NCI-H2029 treated with DMSO at 0.1 percent for 48 hours (cell line): ENCODE measurements at regions not wholly inside any gene's neighbourhood (a gene's known extent, or its start where the extent isn't known, plus 50 kb on each side); places are given as distances from the start of the nearest gene placed in this dataset.

Experiments
- DNase-seq: peaks from one replicate; lab custom pipeline; 2025; lab: John Stamatoyannopoulos, UW

GRCh38 chr9:78563269-78563668 is 266.3 kb downstream of the PSAT1 start:
- no peak for DNase-seq

GRCh38 chr9:78565481-78565880 is 268.6 kb downstream of the PSAT1 start:
- DNase-seq: no peak

GRCh38 chr9:78566521-78566920 is 269.6 kb downstream of the PSAT1 start:
- no peak for DNase-seq

- DNase-seq: no peak
These were observed 270.2 kb downstream of the PSAT1 start for GRCh38 chr9:78566948-78567675.

DNA sequence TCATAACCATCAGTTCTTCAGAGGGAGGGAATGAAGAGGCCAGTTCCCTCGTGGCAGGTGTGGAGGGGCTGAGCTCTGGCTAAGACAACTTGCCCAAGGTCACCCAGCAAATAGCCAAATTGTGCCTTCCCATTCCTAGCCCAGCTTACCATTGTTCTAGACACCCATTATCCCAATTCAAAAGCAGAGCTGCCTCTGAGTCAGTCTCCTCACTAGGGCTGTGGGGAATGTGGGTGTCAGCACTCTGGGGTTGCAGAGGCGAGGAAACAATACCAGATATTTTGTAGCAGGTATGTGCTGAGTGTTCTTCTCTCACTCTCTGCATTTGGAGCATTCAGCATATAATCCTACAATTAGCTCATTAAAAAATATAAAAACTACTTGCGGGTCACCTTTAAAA is 270.8 kb downstream of the PSAT1 start:
- DNase-seq: no peak

DNA sequence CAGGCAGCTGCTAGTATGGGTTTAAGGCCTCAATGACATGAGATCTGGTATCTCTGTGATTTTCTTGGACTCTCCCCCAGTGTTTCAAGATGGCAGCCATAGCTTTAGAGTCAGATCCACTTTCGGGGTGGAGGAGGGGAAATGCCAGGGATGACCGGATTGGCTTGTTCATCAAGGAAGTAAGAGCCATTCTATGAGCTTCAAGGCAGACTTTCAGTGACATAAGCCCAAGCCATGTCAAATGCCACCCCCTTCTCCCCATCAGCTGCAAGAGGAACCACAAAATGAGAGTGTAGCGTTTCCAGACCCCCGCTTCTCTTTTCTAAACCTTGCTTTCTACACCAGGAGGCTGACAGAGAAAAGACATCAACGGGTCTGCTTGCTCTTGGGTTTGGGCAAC is 271.8 kb downstream of the PSAT1 start:
- DNase-seq: no peak

DNA sequence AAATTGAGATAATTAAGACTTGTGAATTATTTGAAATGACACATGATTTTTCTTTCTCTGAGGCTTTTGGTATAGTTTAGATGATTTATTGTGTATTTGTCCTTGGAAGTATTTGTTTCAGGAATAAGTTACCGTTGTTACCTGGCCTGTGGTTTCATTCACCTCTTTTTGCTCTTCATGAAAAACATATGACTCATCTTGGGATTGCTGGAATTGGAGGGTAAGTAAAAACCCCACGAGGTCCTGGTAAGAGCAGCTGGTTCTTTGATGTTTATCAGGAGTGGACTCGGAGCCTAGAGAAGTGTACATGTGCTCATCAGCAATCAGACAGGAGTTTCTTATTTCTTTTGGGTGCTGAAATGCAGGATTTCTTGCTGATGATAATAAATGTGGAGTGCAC is 275.3 kb downstream of the PSAT1 start:
- DNase-seq: no peak

DNA sequence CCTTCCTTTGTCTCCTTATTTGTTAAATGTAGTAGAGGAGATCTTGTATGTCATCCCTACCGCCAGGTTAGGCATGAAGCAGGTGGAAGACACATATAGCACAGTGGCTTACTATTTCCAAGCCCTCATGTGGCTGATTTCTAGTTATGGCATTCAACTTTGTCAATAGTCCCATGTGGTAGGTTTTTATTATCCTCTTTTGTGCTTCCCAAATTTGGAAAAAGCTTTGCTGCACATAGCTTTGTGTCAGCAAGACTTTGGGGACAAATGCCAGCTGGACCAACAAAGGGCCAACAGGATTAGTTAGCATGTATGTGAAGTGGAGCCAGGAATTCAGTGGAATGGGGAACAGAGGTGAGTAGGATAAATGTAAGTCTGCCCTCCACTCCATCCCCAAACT is 276.3 kb downstream of the PSAT1 start:
- DNase-seq: no peak

- DNase-seq: no peak
These were observed 276.7 kb downstream of the PSAT1 start for GRCh38 chr9:78573669-78574068.

GRCh38 chr9:78574354-78575045 is 277.6 kb downstream of the PSAT1 start:
- DNase-seq: no peak

- DNase-seq: no peak
These were observed 278.2 kb downstream of the PSAT1 start for GRCh38 chr9:78575081-78575480.

- no peak for DNase-seq
These were observed 278.8 kb downstream of the PSAT1 start for GRCh38 chr9:78575771-78576170.

DNA sequence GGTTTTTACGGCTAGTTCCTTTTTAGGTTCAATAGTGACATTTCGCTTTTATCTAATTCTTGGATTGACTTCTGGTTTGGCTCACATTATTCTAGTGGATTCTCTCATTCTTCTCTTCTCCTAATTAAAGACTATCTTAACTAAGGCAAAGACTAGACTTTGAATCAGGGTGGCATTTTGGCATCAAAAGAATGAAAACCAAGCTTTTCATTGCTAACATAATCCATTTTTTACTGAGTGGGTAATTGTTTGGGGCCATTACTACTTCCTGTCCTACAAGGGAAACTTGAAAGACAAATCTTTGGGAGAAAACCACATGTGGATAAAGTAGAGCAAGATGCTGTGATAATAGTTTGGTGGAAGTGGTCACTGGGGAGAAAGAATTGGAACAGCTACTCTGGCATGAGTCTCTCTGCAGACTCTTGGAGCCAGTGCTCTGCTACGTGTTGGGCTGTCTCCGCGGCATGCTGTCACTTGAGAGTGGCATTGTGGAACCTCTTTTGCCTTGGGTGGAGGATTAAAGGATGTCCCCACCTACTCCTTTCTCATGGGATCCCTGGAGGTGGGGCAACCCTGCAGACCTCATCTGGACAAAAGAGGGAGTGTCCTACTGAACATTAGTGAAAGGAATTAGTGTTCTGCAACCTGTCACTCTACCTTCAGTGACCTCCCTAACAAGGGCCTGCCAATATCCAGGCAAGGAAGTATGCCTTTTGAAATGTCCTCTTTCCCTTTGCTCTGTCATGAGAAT is 280.4 kb downstream of the PSAT1 start:
- DNase-seq: no peak

DNA sequence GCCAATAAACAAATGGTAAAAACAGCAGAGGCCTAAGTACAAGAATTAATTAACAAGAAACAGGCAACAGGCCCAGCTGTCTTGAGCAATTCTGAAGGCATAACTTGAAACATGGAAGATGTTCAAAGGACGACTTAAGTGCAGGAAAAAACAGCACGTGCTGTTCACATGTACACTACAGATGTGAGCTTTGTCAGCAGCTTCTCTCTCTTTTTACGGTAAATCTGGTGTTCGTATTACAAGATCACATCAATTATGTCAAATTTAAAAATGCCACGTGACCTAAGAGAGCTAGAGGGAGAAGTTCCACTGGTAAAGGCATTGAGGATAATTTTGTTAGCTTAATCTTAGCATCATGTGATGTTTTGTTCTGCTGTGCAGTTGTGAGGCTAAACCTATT is 281.1 kb downstream of the PSAT1 start:
- DNase-seq: no peak

DNA sequence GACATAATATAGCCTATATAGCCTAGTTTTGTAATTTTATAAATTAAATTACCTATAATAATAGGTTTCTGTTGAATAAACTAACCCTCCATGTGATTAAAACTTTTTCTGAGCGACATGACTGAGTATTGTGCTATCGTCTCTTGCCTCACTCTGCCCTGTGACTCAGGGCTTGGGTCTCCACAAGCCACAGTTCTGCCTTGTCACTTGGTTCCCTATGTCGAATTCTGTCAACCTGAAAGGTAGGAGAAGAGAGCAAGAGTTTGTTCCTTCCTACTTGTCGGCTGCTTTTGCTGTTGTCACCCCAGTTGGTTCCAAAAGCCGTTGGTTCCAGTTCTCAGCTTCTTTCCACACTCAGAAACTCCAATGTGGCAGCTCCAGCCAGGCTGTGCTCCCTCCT is 285.9 kb downstream of the PSAT1 start:
- no peak for DNase-seq

GRCh38 chr9:78584589-78584988 is 287.7 kb downstream of the PSAT1 start:
- DNase-seq: no peak

- no peak for DNase-seq
These were observed 289.0 kb downstream of the PSAT1 start for GRCh38 chr9:78585909-78586308.

DNA sequence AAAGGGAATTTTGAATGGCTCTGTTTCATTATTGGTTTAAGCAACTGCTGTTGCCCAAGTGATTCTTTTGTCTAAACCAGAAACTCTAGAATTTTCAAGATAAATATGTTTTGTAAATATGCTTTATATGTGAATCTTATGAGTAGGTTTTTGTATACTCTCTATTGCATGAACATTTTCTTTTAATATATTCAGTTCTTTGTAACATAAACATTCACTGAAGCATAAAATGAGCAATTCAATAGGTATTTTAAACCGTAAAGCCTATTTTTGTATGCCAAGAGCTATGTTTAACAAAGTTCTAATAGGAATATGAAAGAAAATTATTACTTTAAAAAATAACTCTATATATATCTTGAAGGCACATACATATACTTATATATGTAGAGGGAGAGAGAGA is 293.1 kb downstream of the PSAT1 start:
- DNase-seq: no peak

- DNase-seq: no peak
These were observed 295.9 kb downstream of the PSAT1 start for GRCh38 chr9:78592811-78593210.

DNA sequence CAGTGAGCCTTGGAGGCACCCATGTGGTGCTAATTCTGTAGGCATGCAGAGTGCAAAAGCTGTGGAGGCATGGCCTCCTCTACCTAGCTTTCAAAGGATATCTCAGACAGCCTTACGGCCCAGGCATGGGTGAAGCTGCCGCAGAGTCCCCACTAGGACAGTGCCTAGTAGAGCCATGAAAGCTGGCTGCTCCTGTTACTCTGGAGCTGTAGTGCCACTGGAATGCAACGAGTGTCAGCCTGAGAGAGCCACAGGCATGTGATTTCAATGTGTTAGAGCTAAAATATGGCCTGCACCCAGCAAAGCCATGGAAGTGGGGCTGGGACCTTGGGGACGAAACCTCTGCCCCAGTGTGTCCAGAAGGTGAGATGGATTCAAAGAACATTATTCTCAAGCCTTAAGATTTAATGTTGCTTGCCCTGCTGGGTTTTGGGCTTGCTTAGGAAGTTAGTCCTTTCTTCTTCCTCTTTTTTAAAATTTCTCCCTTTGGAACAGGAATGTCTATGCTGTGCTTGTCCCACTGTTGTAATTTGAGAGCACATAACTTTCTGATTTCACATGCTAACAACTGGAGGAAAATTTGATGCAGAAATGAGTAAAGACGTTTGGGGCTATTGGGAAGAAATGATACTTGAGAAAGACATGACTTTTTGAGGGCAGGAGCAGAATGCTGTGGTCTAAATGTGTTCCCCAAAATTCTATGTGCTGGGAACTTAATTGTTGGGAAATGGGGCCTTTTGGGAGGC is 298.4 kb downstream of the PSAT1 start:
- DNase-seq: no peak

GRCh38 chr9:78596346-78596745 is 299.4 kb downstream of the PSAT1 start:
- no peak for DNase-seq

DNA sequence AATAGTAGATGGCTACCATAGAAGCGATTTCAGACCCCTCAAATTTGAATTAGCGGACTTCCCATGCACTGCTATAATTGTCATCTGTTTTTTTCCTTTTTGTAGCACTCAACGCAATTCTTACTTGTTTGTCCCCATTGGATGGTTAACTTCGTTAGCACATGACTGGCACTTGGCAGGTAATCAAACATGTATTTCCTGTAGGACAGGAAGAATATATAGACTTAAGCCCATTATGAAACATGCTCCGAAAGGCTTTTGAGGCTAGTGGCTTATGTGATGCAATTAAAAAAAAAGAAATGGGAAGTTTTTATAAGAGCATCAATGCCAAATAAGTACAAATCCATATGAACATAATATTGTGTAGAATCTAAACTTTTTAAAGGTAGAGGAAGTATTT is 301.2 kb downstream of the PSAT1 start:
- DNase-seq: no peak
